GM12878 (cell line): ENCODE measurements at regions not wholly inside any gene's neighbourhood (a gene's known extent, or its start where the extent isn't known, plus 50 kb on each side); places are given as distances from the start of the nearest gene placed in this dataset.

ENCODE experiments used
- ATAC-seq: fragments of 200-7000 bp; cut with Tn5 transposase; 3 replicates; pipeline ENCODE4 v1.9.1; 2020; ENCODE audit warnings: mild to moderate bottlenecking, moderate library complexity
- BruUV-seq: library from RNA; stranded (reverse); fragments of 400-500 nt; replicated peaks from 2 replicates; lab custom pipeline; 2021; lab: Mats Ljungman, UMichigan
- CTCF ChIA-PET: fragments of 300-600 bp; sonication (Branson Sonifier 250); formaldehyde crosslinking; extraction: SDS; loops from one replicate; lab custom pipeline; 2021; ENCODE audit warnings: inconsistent platforms; lab: Yijun Ruan, JAX
- POLR2A ChIA-PET: fragments of 350-600 bp; formaldehyde crosslinking; extraction: SDS; loops from one replicate; lab custom pipeline; 2021; ENCODE audit warnings: inconsistent platforms; lab: Charles Lee
- RAD21 ChIA-PET: fragments of 300-600 bp; sonication (Branson Sonifier 250); formaldehyde crosslinking; loops from one replicate; lab custom pipeline; 2023; ENCODE audit warnings: antibody characterized with exemption; ENCODE audit not compliant: unreplicated experiment; lab: Charles Lee
- SMC1A ChIA-PET: fragments of 300-600 bp; sonication (Branson Sonifier 250); formaldehyde crosslinking; loops from one replicate; lab custom pipeline; 2023; ENCODE audit not compliant: unreplicated experiment, uncharacterized antibody; lab: Charles Lee
- DNase-seq: peaks from one replicate; pipeline ENCODE4 v3.0.0-alpha.2; 2011; ENCODE audit warnings: low read depth, low spot score
- FAIRE-seq: peaks from 3 replicates; lab custom pipeline; 2011; peaks lifted over from hg19 to GRCh38; lab: Jason Lieb, UNC
- H2AFZ ChIP-seq: 2 replicates; pipeline ENCODE4 v1.6.0; 2011; ENCODE audit warnings: low read depth, low read length, control low read depth; ENCODE audit not compliant: control insufficient read depth
- H3K27ac ChIP-seq: 2 replicates; pipeline ENCODE4 v1.5.1; 2011; ENCODE audit warnings: control low read depth; ENCODE audit not compliant: control insufficient read depth, insufficient read depth
- H3K27me3 ChIP-seq, 2 experiments: replicated peaks in 1 of 2; 2 replicates each; pipeline versions ENCODE4 v1.6.0 to v1.6.1; 2011; ENCODE audit warnings: low read length in 1 of 2; ENCODE audit not compliant: control insufficient read depth in 2 of 2, insufficient read depth in 2 of 2
- H3K36me3 ChIP-seq, 2 experiments: 2 replicates each; pipeline ENCODE4 v1.5.1; 2011; ENCODE audit warnings: low read length in 1 of 2; ENCODE audit not compliant: control insufficient read depth in 2 of 2, insufficient read depth in 2 of 2
- H3K4me1 ChIP-seq: 2 replicates; pipeline ENCODE4 v1.6.1; 2011; ENCODE audit warnings: mild to moderate bottlenecking, low read length, moderate library complexity, mixed read lengths; ENCODE audit not compliant: control insufficient read depth, insufficient read depth
- H3K4me2 ChIP-seq: 2 replicates; pipeline ENCODE4 v1.6.0; 2011; ENCODE audit warnings: control low read depth; ENCODE audit not compliant: control insufficient read depth, insufficient read depth
- H3K4me3 ChIP-seq: fragments of 200-600 bp; sonication (generic); 2 replicates; pipeline ENCODE4 v1.5.1; 2016
- H3K79me2 ChIP-seq: 2 replicates; pipeline ENCODE4 v1.6.0; 2011; ENCODE audit warnings: low read length; ENCODE audit not compliant: control insufficient read depth, insufficient read depth
- H3K9ac ChIP-seq: 2 replicates; pipeline ENCODE4 v1.8.0; 2011; ENCODE audit warnings: low read length, control low read depth, mixed read lengths; ENCODE audit not compliant: control insufficient read depth, insufficient read depth
- H3K9me3 ChIP-seq: replicated peaks from 3 replicates; pipeline ENCODE4 v1.5.1; 2011; ENCODE audit warnings: mild to moderate bottlenecking, low read length; ENCODE audit not compliant: control insufficient read depth, insufficient read depth
- H4K20me1 ChIP-seq: 2 replicates; pipeline ENCODE4 v1.6.0; 2011; ENCODE audit not compliant: control insufficient read depth, insufficient read depth
- BHLHE40 ChIP-seq, 2 experiments: fragments of 450-650 bp in 1 of 2; IDR thresholded peaks; 2 replicates each; pipeline ENCODE4 v1.6.1; 2011 to 2017; ENCODE audit warnings: low read depth in 2 of 2, borderline replicate concordance in 1 of 2, improper control_type of control experiment in 1 of 2, low read length in 1 of 2, mild to moderate bottlenecking in 1 of 2
- EGR1 ChIP-seq, 2 experiments: IDR thresholded peaks; 1 replicate in 1 of 2; 2 replicates in 1 of 2; pipeline ENCODE4 v1.6.1; 2011 to 2012; ENCODE audit warnings: low read depth in 2 of 2, low read length in 2 of 2, borderline replicate concordance in 1 of 2, mild to moderate bottlenecking in 1 of 2, moderate library complexity in 1 of 2
- HDGF ChIP-seq: fragments of 450-650 bp; IDR thresholded peaks from 2 replicates; pipeline ENCODE4 v1.6.1; 2016; ENCODE audit warnings: antibody characterized with exemption
- PML ChIP-seq: IDR thresholded peaks from 2 replicates; pipeline ENCODE4 v1.6.1; 2012; ENCODE audit warnings: low read length, inconsistent platforms
- RUNX3 ChIP-seq: IDR thresholded peaks from 2 replicates; pipeline ENCODE4 v1.6.1; 2012; ENCODE audit warnings: low read length, inconsistent platforms
- TAF1 ChIP-seq: IDR thresholded peaks from 2 replicates; pipeline ENCODE4 v1.6.1; 2011; ENCODE audit warnings: mild to moderate bottlenecking, low read depth, low read length, borderline replicate concordance
- YY1 ChIP-seq: IDR thresholded peaks from 2 replicates; pipeline ENCODE4 v1.6.1; 2011; ENCODE audit warnings: low read depth, mild to moderate bottlenecking, low read length
- WGBS: methylation state at CpG from one replicate; pipeline ENCODE4 v1.1.6; 2016; ENCODE audit warnings: low lambda C conversion rate; ENCODE audit not compliant: insufficient replicate concordance, insufficient coverage; ENCODE audit errors: missing lambda C conversion rate; 5-methylcytosine and 5-hydroxymethylcytosine counted together
- in situ Hi-C: fragments of 300-500 bp; cut with MboI; formaldehyde crosslinking; loops from 9 replicates; pipeline ENCODE4 v1.14.3; 2018; ENCODE audit warnings: mixed read lengths
- intact Hi-C: fragments of 100-400 bp; cut with micrococcal nuclease; formaldehyde crosslinking; loops from one replicate; pipeline ENCODE4 v1.14.2; 2022; ENCODE audit not compliant: unreplicated experiment
- TF ChIP-seq, protein P1 (sequence below): fragments of 450-650 bp; IDR thresholded peaks from 2 replicates; pipeline ENCODE4 v1.6.1; 2017; ENCODE audit warnings: mild to moderate bottlenecking, low read depth, inconsistent platforms; ENCODE audit not compliant: poor library complexity, severe bottlenecking

DNA sequence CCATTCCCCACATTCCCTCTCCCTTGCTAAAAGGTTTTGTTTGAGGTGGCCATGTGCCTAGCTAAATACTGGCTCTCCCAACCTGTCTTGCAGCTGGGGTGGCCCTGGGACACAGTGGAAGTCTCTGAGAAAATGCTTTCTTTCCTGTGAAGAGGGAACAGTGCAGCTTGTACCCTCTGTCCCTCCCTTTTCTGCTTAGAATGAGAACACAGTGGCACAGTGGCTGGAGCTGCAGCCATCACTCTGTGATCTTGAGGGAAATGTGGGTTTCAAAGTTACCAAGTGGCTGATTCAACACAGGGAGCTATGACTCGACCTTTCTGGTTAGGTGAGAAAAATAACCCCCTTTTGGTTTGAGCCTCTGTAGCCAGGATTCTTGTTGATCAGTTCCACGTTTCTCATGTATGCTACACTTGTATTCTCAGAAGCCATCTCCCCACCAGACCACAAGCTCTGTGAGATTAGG lies 62.7 kb upstream of the CARD11 start:
- FAIRE-seq: no peak
- RAD21 ChIA-PET: interaction anchor here (0.6 kb wide), 1 partner anchor 14 kb away, joined by 3 read pairs; no protein-coding TSS in a partner anchor
- Histone ChIP-seq H3K27me3 (no peaks in the 10 kb centered on the region), H3K79me2 (no peaks in the 10 kb centered on the region), H4K20me1 (no peaks in the 10 kb centered on the region), H3K4me2 (no peak overlapping the region), H3K4me3 (no peak overlapping the region), H3K4me1 (no peaks in the 10 kb centered on the region), H3K36me3 (no peaks in the 10 kb centered on the region), H2AFZ (no peak overlapping the region), H3K9ac (no peak overlapping the region), H3K9me3 (no peaks in the 10 kb centered on the region; the same call in 2 of the 3 replicates), H3K27ac (no peak overlapping the region)
- CTCF ChIA-PET: interaction anchor here (0.8 to 1.0 kb wide), 3 partner anchors 14 to 48 kb away, joined by 3 to 4 read pairs (median 4); no protein-coding TSS in a partner anchor
- POLR2A ChIA-PET: no interaction called here
- intact Hi-C loops: no loop called here
- in situ Hi-C loops: no loop called here
- no peak for DNase-seq
- ATAC-seq: peak; percentile 72
- TF ChIP-seq RUNX3: peak; percentile 60
- no peak for TF ChIP-seq YY1
- 0% methylated on average over 2 of the region's 2 CpGs for WGBS
- BruUV-seq: no TSS peak
- SMC1A ChIA-PET: interaction anchor here (0.6 to 0.7 kb wide), 2 partner anchors 8 to 16 kb away, joined by 3 read pairs; no protein-coding TSS in a partner anchor

DNA sequence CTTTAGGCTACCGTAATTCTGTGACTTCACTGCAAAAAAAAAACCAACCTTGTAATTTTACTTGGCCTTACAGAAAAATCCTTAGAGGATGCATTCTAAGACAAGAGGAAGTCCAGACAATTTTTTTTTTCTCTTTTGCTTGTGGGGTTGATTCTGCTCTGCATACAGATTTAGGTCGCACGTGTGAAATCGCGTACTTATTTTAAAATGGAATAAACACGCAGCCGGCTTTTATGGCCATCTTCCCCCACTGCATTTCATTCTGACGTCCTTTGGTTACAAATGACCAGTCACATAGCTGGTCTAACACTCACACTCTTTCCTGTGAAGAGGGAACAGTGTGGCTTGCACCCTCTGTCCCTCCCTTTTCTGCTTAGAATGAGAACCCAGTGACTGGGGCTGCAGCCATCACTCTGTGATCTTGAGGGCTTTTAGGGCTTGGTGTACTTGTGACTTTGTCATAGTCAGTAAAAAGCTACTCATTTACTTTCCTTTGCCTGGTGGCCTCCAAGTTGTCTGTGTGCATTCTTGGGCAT lies 63.6 kb upstream of the CARD11 start:
- BruUV-seq: no TSS peak
- WGBS: 47% methylated on average over 8 of the region's 8 CpGs
- H3K27me3 ChIP-seq: no peaks in the 10 kb centered on the region
- ChIA-PET POLR2A (no interaction called here), CTCF (interaction anchor here (0.8 to 1.0 kb wide), 2 partner anchors 40 to 47 kb away, joined by 3 to 4 read pairs; no protein-coding TSS in a partner anchor), SMC1A (interaction anchor here (0.6 kb wide), 1 partner anchor 17 kb away, joined by 3 read pairs; no protein-coding TSS in a partner anchor), RAD21 (no interaction called here)
- H3K9me3 ChIP-seq: no peaks in the 10 kb centered on the region; the same call in 2 of the 3 replicates
- no peaks in the 10 kb centered on the region for H3K4me1 ChIP-seq
- no peak for ATAC-seq
- no peak overlapping the region for H3K4me2 ChIP-seq
- DNase-seq: no peak
- no peak overlapping the region for H3K4me3 ChIP-seq
- TF ChIP-seq HDGF (no peak), EGR1 (IDR thresholded peaks at IDR 0.05; ENCODE audit: borderline replicate concordance in 1 of 2, low read depth in 2 of 2, low read length in 2 of 2) (no peak), BHLHE40 (IDR thresholded peaks at IDR 0.05; ENCODE audit: borderline replicate concordance in 1 of 2, low read depth in 2 of 2, low read length in 1 of 2) (peak in 1 of 2 experiments; percentile 54; a peak in 1 of 4 replicates), TAF1 (no peak), PML (no peak)
- TF ChIP-seq, protein P1, sequence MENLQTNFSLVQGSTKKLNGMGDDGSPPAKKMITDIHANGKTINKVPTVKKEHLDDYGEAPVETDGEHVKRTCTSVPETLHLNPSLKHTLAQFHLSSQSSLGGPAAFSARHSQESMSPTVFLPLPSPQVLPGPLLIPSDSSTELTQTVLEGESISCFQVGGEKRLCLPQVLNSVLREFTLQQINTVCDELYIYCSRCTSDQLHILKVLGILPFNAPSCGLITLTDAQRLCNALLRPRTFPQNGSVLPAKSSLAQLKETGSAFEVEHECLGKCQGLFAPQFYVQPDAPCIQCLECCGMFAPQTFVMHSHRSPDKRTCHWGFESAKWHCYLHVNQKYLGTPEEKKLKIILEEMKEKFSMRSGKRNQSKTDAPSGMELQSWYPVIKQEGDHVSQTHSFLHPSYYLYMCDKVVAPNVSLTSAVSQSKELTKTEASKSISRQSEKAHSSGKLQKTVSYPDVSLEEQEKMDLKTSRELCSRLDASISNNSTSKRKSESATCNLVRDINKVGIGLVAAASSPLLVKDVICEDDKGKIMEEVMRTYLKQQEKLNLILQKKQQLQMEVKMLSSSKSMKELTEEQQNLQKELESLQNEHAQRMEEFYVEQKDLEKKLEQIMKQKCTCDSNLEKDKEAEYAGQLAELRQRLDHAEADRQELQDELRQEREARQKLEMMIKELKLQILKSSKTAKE: no peak
- H3K36me3 ChIP-seq: no peaks in the 10 kb centered on the region
- intact Hi-C loops (no loop called here), in situ Hi-C loops (no loop called here)
- no peaks in the 10 kb centered on the region for H4K20me1 ChIP-seq
- FAIRE-seq: no peak
- no peaks in the 10 kb centered on the region for H3K79me2 ChIP-seq
- H3K9ac ChIP-seq: no peak overlapping the region
- H3K27ac ChIP-seq: no peak overlapping the region
- no peak overlapping the region for H2AFZ ChIP-seq
